ENCODE measurements at regions not wholly inside any gene's neighbourhood (a gene's known extent, or its start where the extent isn't known, plus 50 kb on each side); places are given as distances from the start of the nearest gene placed in this dataset.
"Not testable (repeated sequence)": the region's sequence is repeated elsewhere in the genome, so short reads cannot be mapped to it uniquely, and the experiment has no call there.

GRCh38 chr1:144140243-144140642 is 168.5 kb upstream of the FAM72C start:
- DNase-seq: not testable (repeated sequence)

- not testable (repeated sequence) for DNase-seq
Measured at GRCh38 chr1:144105006-144105405, 133.2 kb upstream of the FAM72C start.

DNA sequence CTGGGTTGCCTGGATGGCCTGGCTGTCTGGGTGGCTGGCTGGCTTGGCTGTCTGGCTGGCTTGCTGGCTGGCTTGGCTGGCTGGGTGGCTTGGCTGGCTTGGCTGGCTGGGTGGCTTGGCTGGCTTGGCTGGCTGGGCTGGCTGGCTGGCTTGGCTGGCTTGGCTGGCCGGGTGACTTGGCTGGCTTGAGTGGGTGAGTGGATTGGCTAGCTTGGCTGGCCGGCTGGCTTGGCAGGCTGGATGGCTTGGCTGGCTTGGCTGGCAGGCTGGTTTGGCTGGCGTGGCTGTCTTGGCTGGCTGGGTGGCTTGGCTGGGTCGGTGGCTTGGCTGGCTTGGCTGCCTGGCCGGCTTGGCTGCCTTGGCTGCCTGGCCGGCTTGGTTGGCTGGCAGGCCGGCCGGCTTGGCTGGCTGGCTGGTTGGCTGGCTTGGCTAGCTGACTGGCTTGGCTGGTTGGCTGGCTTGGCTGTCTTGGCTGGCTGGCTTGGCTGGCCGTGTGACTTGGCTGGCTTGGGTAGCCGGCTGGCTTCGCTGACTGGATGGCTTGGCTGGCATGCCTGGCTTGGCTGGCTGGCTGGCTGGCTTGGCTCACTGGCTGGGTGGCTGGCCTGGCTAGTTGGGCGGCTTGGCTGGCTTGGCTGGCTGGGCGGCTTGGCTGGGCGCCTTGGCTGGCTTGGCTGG is 132.4 kb upstream of the FAM72C start:
- peak; percentile 51 for DNase-seq

DNA sequence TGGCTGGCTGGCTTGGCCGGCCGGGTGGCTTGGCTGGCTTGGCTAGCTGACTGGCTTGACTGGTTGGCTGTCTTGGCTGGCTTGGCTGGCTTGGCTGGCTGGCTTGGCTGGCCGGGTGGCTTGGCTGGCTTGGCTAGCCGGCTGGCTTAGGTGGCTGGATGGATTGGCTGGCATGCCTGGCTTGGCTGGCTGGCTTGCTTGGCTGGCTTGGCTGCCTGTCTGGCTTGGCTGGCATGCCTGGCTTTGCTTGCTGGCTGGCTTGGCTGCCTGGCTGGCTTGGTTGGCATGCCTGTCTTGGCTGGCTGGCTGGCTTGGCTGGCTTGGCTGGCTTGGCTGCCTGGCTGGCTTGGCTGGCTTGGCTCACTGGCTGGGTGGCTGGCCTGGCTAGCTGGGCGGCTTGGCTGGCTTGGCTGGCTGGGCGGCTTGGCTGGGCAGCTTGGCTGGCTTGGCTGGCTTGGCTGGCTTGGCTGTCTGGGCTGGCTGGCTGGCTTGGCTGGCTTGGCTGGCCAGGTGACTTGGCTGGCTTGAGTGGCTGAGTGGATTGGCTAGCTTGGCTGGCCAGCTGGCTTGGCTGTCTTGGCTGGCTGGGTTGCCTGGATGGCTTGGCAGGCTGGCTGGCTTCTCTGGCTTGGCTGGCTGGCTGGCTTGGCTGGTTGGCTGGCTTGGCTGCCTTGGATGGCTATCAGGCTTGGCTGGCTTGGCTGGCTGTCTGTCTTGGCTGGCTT is 131.5 kb upstream of the FAM72C start:
- DNase-seq: peak; percentile 37

- DNase-seq: peak; percentile 20
Measured at GRCh38 chr1:144102046-144102745, 130.4 kb upstream of the FAM72C start.

DNA sequence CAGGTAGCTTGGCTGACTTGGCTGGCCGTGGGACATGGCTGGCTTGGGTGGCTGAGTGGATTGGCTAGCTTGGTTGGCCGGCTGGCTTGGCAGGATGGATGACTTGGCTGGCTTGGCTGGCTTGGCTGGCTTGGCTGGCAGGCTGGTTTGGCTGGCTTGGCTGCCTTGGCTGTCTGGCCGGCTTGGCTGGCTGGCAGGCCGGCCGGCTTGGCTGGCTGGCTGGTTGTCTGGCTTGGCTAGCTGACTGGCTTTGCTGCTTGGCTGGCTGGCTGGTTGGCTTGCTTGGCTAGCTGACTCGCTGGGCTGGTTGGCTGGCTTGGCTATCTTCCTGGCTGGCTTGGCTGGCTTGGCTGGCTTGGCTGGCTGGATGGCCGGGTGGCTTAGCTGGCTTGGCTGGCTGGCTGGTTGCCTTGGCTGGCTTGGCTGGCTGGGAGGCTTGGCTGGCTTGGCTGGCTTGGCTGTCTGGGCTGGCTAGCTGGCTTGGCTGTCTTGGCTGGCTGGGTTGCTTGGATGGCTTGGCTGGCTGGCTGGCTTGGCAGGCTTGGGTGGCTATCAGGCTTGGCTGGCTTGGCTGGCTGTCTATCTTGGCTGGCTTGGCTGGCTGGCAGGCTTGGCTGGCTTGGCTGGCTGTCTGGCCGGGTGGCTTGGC is 129.7 kb upstream of the FAM72C start:
- DNase-seq: peak; percentile 29

DNA sequence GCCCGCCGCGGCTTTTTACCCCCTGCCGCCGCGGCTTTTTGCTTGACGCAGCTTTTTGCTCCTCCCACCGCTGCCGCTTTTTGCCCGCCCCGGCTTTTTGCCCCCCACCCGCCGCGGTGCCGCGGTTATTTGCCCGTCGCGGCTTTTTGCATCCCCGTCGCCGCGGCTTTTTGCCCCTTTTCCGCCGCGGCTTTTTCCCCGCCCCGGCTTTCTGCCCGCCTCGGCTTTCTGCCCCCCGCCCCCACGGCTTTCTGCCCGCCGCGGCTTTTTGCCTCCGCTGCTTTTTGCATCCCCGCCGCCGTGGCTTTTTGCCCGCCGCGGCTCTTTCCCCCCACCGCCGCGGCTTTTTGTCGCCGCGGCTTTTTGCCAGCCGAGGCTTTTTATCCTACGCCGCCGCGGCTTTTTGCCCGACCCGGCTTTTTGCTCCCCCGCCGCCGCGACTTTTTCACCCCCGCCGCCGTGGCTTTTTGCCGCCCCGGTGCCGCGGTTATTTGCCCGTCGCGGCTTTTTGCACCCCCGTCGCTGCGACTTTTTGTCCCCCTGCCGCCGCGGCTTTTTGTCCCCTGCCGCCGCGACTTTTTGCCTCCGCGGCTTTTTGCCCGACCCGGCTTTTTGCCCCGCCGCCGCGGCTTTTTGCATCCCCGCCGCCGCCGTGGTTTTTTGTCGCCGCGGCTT is 105.5 kb upstream of the FAM72C start:
- DNase-seq: peak; percentile 48

DNA sequence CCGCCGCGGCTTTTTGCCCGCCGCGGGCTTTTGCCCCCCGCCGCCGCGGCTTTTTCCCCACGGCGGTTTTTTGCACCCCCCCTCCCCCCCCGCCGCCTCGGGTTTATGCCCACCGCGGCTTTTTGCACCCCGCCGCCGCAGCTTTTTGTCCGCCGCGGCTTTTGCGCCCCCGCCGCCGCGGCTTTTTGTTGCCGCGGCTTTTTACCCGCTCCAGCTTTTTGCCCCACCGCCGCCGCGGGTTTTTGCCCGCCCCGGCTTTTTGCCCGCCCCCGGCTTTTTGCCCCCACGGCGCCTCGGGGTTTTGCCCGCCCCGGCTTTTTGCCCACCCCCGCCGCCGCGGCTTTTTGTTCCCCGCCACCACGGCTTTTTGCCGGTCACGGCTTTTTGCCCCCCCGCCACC is 104.9 kb upstream of the FAM72C start:
- peak; percentile 8 for DNase-seq

DNA sequence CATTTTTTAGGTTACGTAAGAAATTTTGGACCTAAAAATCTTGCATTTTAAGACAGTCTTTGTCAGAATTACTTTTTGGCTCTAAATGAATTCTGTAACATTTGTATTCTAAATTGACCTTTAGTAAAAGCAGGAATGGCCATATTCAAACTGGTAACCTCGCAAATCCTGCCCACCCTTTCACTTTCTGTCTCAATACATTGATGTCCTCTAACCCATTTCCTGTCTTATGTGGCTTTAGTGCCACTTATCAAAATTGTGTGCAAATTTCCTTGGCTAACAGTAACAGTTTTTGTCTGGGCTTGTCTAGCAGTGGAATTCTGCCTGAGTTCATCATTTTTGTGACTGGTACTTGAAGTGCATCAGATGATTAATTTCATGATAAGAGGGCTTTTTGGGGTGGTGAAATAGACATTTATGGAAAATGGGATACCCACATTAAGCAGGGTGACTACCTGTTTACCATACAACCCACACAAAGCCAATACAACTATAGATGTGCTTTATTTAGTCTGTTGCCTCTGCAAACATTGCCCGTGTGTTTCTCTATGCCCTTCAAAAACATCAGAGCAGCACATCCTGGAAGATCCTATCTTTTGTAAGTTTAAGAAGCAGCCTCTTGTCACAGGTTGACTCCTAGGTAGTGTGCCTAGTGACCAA is 98.7 kb upstream of the FAM72C start:
- not testable (repeated sequence) for DNase-seq

- DNase-seq: not testable (repeated sequence)
Measured at GRCh38 chr1:144067042-144067441, 95.3 kb upstream of the FAM72C start.

- DNase-seq: not testable (repeated sequence)
Measured at GRCh38 chr1:144066071-144066813, 94.5 kb upstream of the FAM72C start.

DNA sequence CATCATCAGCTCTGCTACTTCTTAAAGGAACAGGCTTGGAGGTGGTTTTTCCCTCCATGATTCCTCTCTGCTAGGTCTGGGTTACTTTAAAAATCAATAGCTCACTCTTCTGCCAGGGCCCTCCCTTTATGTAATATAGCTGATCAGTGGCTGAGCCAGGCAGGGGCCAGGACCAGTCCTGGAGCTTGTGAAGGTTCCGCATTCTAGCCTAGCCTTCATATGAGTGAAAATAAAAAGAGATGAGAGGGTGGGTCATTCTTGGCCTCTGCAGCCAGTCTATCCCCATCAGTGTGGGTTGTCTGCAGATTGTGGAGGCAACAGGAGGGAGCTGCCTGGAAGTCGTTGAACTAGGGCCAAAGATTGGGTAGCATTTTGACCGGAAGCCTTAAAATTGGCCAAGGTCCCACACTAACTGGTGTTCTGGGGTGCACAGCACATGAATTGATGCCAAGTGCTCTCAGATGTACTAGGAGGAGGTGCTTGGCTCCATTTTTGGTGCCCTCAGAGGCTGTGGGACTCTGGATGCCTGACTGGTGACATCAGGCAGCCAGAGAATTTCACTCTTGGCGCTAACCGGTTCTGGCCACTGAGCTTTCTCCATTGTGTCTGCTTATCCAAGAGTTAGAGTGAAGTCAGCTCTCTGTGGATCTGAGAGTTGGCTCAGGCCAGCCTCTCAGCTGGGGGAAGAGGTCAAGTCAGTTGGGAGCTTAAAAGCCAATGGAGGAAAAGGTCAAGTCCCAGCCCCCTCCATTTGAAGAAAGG is 93.7 kb upstream of the FAM72C start:
- not testable (repeated sequence) for DNase-seq

GRCh38 chr1:144049365-144049764 is 77.6 kb upstream of the FAM72C start:
- not testable (repeated sequence) for DNase-seq

DNA sequence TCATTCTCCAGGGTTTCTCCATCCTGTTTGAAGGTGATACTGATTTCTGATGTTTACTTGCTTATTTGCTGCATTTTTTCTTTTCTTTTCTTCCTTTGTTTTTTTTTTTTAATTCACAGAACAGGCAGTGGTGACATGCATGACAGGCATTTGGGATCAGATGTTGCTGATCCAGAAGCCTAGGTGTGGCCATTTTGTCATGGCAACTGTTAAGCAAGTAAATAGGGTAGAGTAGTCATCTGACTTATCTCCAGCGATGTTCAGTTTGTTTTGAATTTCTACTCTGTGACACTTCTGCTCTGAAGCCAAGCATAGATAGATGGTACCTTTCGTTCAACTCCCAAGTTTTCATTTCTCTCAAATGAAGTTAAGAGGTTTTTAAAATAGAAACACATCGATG is 74.9 kb upstream of the FAM72C start:
- DNase-seq: not testable (repeated sequence)

GRCh38 chr1:144045751-144046546 is 74.2 kb upstream of the FAM72C start:
- peak; percentile 6 for DNase-seq

- DNase-seq: not testable (repeated sequence)
Measured at GRCh38 chr1:144042251-144042650, 70.5 kb upstream of the FAM72C start.

- DNase-seq: not testable (repeated sequence)
Measured at GRCh38 chr1:144040293-144040692, 68.5 kb upstream of the FAM72C start.

DNA sequence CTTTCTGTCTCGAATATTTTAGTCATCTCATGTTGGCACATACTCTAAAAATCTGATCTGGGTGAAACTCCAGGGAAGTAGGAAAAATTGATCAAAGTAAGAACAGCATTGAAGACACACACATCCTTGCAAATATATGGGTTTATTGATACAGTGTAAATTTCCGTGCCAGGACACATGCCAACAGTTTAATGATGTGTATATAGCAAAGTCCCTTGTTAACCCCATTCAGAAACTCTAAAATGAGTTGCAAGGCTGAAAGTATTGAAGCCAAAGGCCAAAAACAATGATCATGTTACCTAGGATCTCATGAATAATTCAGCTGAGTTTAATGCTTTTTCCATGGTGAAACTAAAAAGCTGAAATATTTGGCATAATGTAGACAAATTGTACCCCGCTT is 62.3 kb upstream of the FAM72C start:
- DNase-seq: not testable (repeated sequence)

DNA sequence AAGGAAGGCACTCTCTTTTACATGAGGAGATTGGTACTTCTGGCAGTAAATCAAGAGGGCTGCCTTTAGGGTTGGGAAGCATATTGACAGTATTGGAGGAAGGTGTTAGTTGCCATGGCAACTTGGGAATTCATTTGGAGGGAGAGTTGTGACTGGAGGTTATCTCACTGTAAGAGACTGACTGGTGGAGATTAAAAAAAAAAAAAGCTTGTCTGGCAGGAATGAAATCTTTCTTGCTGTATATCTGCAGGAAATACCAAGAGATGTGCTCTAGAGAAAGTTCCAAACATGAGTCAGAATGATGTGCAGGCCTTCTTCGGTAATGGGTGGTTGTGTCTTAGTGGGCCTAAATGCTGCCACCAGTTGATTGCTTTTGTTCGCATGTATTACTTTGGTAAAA is 59.8 kb upstream of the FAM72C start:
- not testable (repeated sequence) for DNase-seq

DNA sequence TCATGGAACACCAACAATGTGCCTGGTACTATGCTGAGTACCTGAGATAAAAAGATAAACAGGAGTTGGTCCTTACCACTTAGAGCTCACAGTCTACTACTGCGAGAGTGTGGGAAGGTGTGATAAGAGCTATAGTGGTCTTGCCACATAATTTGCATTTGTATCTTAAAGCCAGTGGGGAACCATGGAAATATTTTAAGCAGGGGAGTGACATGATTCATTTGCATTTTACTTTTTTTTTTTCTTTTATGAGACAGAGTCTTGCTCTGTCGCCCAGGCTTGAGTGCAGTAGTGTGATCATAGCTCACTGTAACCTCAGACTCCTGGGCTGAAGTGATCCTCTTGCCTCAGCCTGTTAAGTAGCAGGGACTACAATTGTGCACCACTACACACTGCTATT is 54.2 kb upstream of the FAM72C start:
- not testable (repeated sequence) for DNase-seq

All from activated gamma-delta T cell treated with Interleukin-2 at 50 U/mL for 16 hours (primary cell).